Activated CD8-positive, alpha-beta T cell treated with anti-CD3 and anti-CD28 coated beads for 36 hours (primary cell): ENCODE measurements at regions not wholly inside any gene's neighbourhood (a gene's known extent, or its start where the extent isn't known, plus 50 kb on each side); places are given as distances from the start of the nearest gene placed in this dataset.

ENCODE experiments used
- ATAC-seq: fragments of 200-7000 bp; cut with Tn5 transposase; one replicate; pipeline ENCODE4 v1.10.0; 2021; ENCODE audit warnings: mild to moderate bottlenecking, moderate library complexity
- CTCF ChIA-PET: fragments of 350-600 bp; sonication (Branson Sonifier 250); formaldehyde crosslinking; loops from one replicate; lab custom pipeline; 2021; ENCODE audit warnings: antibody characterized with exemption; lab: Charles Lee
- POLR2A ChIA-PET: fragments of 350-600 bp; sonication (Branson Sonifier 250); formaldehyde crosslinking; loops from one replicate; lab custom pipeline; 2021; ENCODE audit warnings: antibody characterized with exemption; lab: Charles Lee
- DNase-seq: peaks from one replicate; pipeline ENCODE4 v3.0.0-alpha.2; 2020
- H3K27ac Mint-ChIP-seq: one replicate; pipeline ENCODE4 v1.8.0; 2021; ENCODE audit warnings: mild to moderate bottlenecking, mixed read lengths
- H3K27me3 Mint-ChIP-seq: one replicate; pipeline ENCODE4 v1.8.0; 2021; ENCODE audit warnings: mixed read lengths
- H3K36me3 Mint-ChIP-seq: one replicate; pipeline ENCODE4 v1.8.0; 2021; ENCODE audit warnings: low read depth, mixed read lengths
- H3K4me1 Mint-ChIP-seq: one replicate; pipeline ENCODE4 v1.8.0; 2021; ENCODE audit warnings: low read depth, mixed read lengths
- H3K4me3 Mint-ChIP-seq: one replicate; pipeline ENCODE4 v1.8.0; 2021; ENCODE audit warnings: mild to moderate bottlenecking, moderate library complexity, mixed read lengths
- H3K9me3 Mint-ChIP-seq: one replicate; pipeline ENCODE4 v1.8.0; 2021; ENCODE audit warnings: mixed read lengths
- CTCF ChIP-seq: fragments of 200-600 bp; IDR thresholded peaks from one replicate; pipeline ENCODE4 v1.8.0; 2022; ENCODE audit warnings: antibody characterized with exemption, mild to moderate bottlenecking
- intact Hi-C: fragments of 100-400 bp; cut with micrococcal nuclease; formaldehyde crosslinking; loops from one replicate; pipeline ENCODE4 v1.10.0; 2022

- POLR2A ChIA-PET = no interaction called here
- no peaks in the 10 kb centered on the region for H3K27me3 Mint-ChIP-seq
- H3K4me1 Mint-ChIP-seq = no peaks in the 10 kb centered on the region
- no peaks in the 10 kb centered on the region for H3K36me3 Mint-ChIP-seq
- H3K27ac Mint-ChIP-seq = no peak overlapping the region
- no peak overlapping the region for H3K4me3 Mint-ChIP-seq
- TF ChIP-seq CTCF = no peak
- CTCF ChIA-PET = no interaction called here
- intact Hi-C loops = no loop called here
- ATAC-seq = no peak
- H3K9me3 Mint-ChIP-seq = peaks cover 3% of the 10 kb centered on the region
- no peak for DNase-seq
Measured at GRCh38 chr5:26470439-26470838, 567.9 kb downstream of the CDH9 start.

GRCh38 chr5:26439121-26439520, 599.3 kb downstream of the CDH9 start:
- ATAC-seq = no peak
- TF ChIP-seq CTCF = no peak
- CTCF ChIA-PET = no interaction called here
- no peak overlapping the region for H3K27ac Mint-ChIP-seq
- no peaks in the 10 kb centered on the region for H3K36me3 Mint-ChIP-seq
- intact Hi-C loops = no loop called here
- H3K4me1 Mint-ChIP-seq = no peaks in the 10 kb centered on the region
- no peak overlapping the region for H3K4me3 Mint-ChIP-seq
- H3K9me3 Mint-ChIP-seq = peaks cover 14% of the 10 kb centered on the region
- POLR2A ChIA-PET = no interaction called here
- no peak for DNase-seq
- no peaks in the 10 kb centered on the region for H3K27me3 Mint-ChIP-seq

DNA sequence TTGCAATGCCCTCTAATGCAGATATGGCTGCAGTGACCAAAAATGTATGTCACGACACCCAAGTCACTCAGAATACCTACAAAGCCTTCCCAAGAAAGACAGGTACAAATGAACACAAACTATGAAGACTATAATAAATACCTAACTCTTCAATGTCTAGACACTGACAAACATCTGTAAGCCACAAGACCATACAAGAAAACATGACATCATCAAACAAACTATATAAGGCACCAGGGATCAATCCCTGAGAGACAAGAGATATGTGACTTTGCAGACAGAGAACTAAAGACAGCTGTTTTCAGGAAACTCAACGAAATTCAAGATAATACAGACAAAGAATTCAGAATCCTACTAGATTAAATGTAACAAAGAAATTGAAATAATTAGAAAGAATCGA, 603.7 kb downstream of the CDH9 start:
- peaks cover 11% of the 10 kb centered on the region for H3K9me3 Mint-ChIP-seq
- ChIA-PET CTCF (no interaction called here), POLR2A (no interaction called here)
- no peak overlapping the region for H3K27ac Mint-ChIP-seq
- no peaks in the 10 kb centered on the region for H3K4me1 Mint-ChIP-seq
- no peak for TF ChIP-seq CTCF
- H3K36me3 Mint-ChIP-seq = no peaks in the 10 kb centered on the region
- no peaks in the 10 kb centered on the region for H3K27me3 Mint-ChIP-seq
- intact Hi-C loops = no loop called here
- DNase-seq = no peak
- H3K4me3 Mint-ChIP-seq = no peak overlapping the region
- no peak for ATAC-seq

DNA sequence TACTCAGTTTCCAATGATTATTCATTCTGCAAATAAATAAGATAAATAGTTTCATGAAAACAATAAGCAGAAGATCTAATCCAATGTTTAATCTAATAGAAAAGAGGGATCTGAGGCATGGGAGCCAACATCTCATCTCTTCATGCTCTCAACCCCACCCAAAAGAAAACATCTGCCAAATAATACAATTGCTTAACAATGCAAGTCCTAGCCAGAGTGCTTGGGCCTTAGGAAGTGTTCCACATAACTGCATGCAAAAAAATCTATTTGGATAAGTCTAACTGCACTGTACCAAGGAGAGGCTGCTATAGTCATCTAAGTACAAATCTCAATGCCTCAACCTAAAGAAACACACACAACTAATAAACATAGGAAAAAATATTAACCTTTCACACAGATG, 606.0 kb downstream of the CDH9 start:
- POLR2A ChIA-PET = no interaction called here
- no peaks in the 10 kb centered on the region for H3K27me3 Mint-ChIP-seq
- no peak for DNase-seq
- peaks cover 13% of the 10 kb centered on the region for H3K9me3 Mint-ChIP-seq
- TF ChIP-seq CTCF = no peak
- H3K36me3 Mint-ChIP-seq = no peaks in the 10 kb centered on the region
- no peaks in the 10 kb centered on the region for H3K4me1 Mint-ChIP-seq
- H3K27ac Mint-ChIP-seq = no peak overlapping the region
- intact Hi-C loops = no loop called here
- no peak for ATAC-seq
- CTCF ChIA-PET = no interaction called here
- no peak overlapping the region for H3K4me3 Mint-ChIP-seq

- intact Hi-C loops = no loop called here
- ATAC-seq (no peak), DNase-seq (no peak)
- no peaks in the 10 kb centered on the region for H3K27me3 Mint-ChIP-seq
- peaks cover 15% of the 10 kb centered on the region for H3K9me3 Mint-ChIP-seq
- no peak overlapping the region for H3K4me3 Mint-ChIP-seq
- H3K36me3 Mint-ChIP-seq = no peaks in the 10 kb centered on the region
- H3K27ac Mint-ChIP-seq = no peak overlapping the region
- ChIA-PET CTCF (no interaction called here), POLR2A (no interaction called here)
- H3K4me1 Mint-ChIP-seq = no peaks in the 10 kb centered on the region
- TF ChIP-seq CTCF = no peak
Measured at GRCh38 chr5:26430323-26430722, 608.1 kb downstream of the CDH9 start.
